T-helper 2 cell treated with Interferon-gamma antibody and Interleukin-4, amounts not matched to agents 5 μg/mL and 100 μg/mL, for 36 hours (primary cell): ENCODE measurements at regions not wholly inside any gene's neighbourhood (a gene's known extent, or its start where the extent isn't known, plus 50 kb on each side); places are given as distances from the start of the nearest gene placed in this dataset.

Source experiments
- DNase-seq: peaks from one replicate; pipeline ENCODE4 v3.0.0; 2021; ENCODE audit warnings: low spot score
- H3K27ac Mint-ChIP-seq: one replicate; pipeline ENCODE4 v1.8.0; 2021; ENCODE audit warnings: mild to moderate bottlenecking, mixed read lengths
- H3K27me3 Mint-ChIP-seq: one replicate; pipeline ENCODE4 v1.8.0; 2021; ENCODE audit warnings: low read depth, mixed read lengths
- H3K36me3 Mint-ChIP-seq: one replicate; pipeline ENCODE4 v1.8.0; 2021; ENCODE audit warnings: low read depth, mixed read lengths
- H3K4me1 Mint-ChIP-seq: one replicate; pipeline ENCODE4 v1.8.0; 2021; ENCODE audit warnings: low read depth, mixed read lengths
- H3K4me3 Mint-ChIP-seq: one replicate; pipeline ENCODE4 v1.8.0; 2022; ENCODE audit warnings: mild to moderate bottlenecking, moderate library complexity, mixed read lengths
- H3K9me3 Mint-ChIP-seq: one replicate; pipeline ENCODE4 v1.8.0; 2021; ENCODE audit warnings: mixed read lengths

- no peak overlapping the region for H3K4me3 Mint-ChIP-seq
- no peaks in the 10 kb centered on the region for H3K36me3 Mint-ChIP-seq
- H3K4me1 Mint-ChIP-seq = no peaks in the 10 kb centered on the region
- H3K27ac Mint-ChIP-seq = no peak overlapping the region
- DNase-seq = no peak
- H3K27me3 Mint-ChIP-seq = no peaks in the 10 kb centered on the region
- peaks cover 27% of the 10 kb centered on the region for H3K9me3 Mint-ChIP-seq
Measured at GRCh38 chr18:43869451-43870008, 592.2 kb upstream of the SYT4 start.

DNA sequence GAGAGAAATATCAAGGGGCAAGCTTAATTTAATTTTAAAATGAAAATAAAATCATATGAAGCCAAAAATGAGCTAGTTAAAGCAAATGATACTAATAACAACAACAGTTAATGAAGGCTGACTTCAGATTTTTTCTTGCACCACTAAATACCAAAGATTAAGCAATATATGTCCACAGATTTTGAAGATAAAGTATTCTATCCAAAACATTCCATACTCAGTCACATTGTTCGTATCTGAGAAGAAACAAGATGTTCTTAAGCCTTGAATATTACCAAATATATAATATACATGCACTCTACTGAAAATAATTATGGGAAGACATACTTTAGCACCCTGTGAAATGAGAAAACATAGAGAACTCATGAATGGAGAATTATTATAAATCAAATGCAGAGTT, 593.3 kb upstream of the SYT4 start:
- Mint-ChIP-seq H3K9me3 (peaks cover 20% of the 10 kb centered on the region), H3K4me3 (no peak overlapping the region), H3K27me3 (no peaks in the 10 kb centered on the region), H3K4me1 (no peaks in the 10 kb centered on the region), H3K27ac (no peak overlapping the region), H3K36me3 (no peaks in the 10 kb centered on the region)
- DNase-seq = no peak

GRCh38 chr18:43875511-43875910, 598.2 kb upstream of the SYT4 start:
- Mint-ChIP-seq H3K27me3 (no peaks in the 10 kb centered on the region), H3K27ac (no peak overlapping the region), H3K36me3 (no peaks in the 10 kb centered on the region), H3K4me1 (no peaks in the 10 kb centered on the region), H3K4me3 (no peak overlapping the region), H3K9me3 (peaks cover 21% of the 10 kb centered on the region)
- no peak for DNase-seq

- Mint-ChIP-seq H3K36me3 (no peaks in the 10 kb centered on the region), H3K9me3 (peaks cover 21% of the 10 kb centered on the region), H3K4me1 (no peaks in the 10 kb centered on the region), H3K4me3 (no peak overlapping the region), H3K27ac (no peak overlapping the region), H3K27me3 (no peaks in the 10 kb centered on the region)
- no peak for DNase-seq
Measured at GRCh38 chr18:43876286-43876685, 599.0 kb upstream of the SYT4 start.

- H3K4me1 Mint-ChIP-seq = no peaks in the 10 kb centered on the region
- no peak overlapping the region for H3K27ac Mint-ChIP-seq
- DNase-seq = no peak
- peaks cover 18% of the 10 kb centered on the region for H3K9me3 Mint-ChIP-seq
- H3K4me3 Mint-ChIP-seq = no peak overlapping the region
- H3K27me3 Mint-ChIP-seq = no peaks in the 10 kb centered on the region
- H3K36me3 Mint-ChIP-seq = no peaks in the 10 kb centered on the region
Measured at GRCh38 chr18:43876748-43877147, 599.5 kb upstream of the SYT4 start.

DNA sequence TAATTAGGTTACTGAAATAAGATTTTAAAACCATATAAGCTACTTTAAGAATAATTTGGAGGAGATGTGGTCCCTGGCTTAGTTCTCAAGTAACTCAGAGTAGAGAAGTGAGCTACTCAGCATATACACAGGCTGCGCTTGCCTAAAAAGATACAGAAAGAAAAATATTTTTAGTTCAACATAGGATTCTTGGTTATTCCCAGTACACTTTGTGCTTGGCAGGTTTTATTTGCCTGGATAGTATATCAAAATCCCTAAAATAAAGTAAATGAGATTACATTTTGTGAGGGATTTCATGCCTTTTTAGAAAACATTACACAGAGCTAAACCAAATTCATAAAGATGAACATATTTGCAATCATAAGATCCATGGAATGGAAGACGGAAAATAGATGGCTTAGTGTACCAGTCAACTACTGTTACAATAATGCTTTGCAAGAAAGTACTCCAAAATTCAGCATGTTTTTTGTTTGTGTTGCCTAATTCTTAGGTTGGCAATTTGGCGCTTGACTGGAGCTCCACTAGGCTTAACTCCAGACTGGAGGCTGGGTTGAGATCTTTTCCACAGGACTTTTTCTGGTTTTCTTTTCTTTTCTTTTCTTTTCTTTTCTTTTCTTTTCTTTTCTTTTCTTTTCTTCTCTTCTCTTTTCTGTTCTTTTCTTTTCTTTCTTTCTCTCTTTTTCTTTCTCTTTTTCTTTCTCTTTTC, 600.5 kb upstream of the SYT4 start:
- Mint-ChIP-seq H3K4me3 (no peak overlapping the region), H3K36me3 (no peaks in the 10 kb centered on the region), H3K27ac (no peak overlapping the region), H3K27me3 (no peaks in the 10 kb centered on the region), H3K9me3 (peaks cover 18% of the 10 kb centered on the region), H3K4me1 (no peaks in the 10 kb centered on the region)
- DNase-seq = no peak

GRCh38 chr18:43879415-43879814, 602.1 kb upstream of the SYT4 start:
- Mint-ChIP-seq H3K4me3 (no peak overlapping the region), H3K27ac (no peak overlapping the region)

DNA sequence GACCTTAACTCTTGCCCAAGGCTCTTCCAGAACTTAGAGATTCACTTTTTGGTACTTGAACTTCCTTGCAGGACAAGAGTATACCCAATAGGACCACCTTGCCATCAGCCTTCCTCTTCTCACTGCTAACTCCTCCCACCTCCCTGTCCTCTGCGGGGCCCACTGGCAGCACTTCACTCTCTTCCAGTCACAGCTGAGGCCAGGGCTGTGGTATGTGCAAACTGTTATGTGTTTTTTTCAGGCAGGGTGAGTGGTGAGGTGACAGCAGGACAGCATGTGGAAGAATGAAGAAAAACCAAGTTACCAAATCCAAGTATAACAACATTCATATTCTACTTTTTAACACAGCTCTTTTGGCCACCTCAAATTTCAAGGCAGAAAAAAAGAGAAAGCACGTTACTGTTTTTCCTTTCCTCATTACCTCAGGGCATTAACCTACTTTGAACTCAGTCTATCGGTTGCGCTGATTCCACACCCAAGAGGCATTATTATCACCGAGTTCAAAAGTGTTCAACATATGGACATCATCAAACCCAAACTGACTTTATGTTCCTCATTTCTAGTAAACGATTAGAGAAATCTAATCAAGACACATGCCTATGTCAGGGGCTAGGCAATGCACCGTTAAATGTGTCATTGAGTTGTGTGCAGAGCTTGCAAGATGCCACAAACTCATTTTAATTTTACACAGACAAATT, 605.2 kb upstream of the SYT4 start:
- Mint-ChIP-seq H3K4me3 (no peak overlapping the region), H3K9me3 (peaks cover 24% of the 10 kb centered on the region), H3K27me3 (no peaks in the 10 kb centered on the region), H3K4me1 (no peaks in the 10 kb centered on the region), H3K36me3 (no peaks in the 10 kb centered on the region), H3K27ac (no peak overlapping the region)
- no peak for DNase-seq

More at GRCh38 chr18:43879415-43879814, 602.1 kb upstream of the SYT4 start:
- DNase-seq = no peak
- no peaks in the 10 kb centered on the region for H3K4me1 Mint-ChIP-seq
- H3K36me3 Mint-ChIP-seq = no peaks in the 10 kb centered on the region
- H3K9me3 Mint-ChIP-seq = peaks cover 18% of the 10 kb centered on the region
- H3K27me3 Mint-ChIP-seq = no peaks in the 10 kb centered on the region

- peaks cover 22% of the 10 kb centered on the region for H3K9me3 Mint-ChIP-seq
- no peak overlapping the region for H3K27ac Mint-ChIP-seq
- no peak overlapping the region for H3K4me3 Mint-ChIP-seq
- no peaks in the 10 kb centered on the region for H3K27me3 Mint-ChIP-seq
- no peak for DNase-seq
- H3K36me3 Mint-ChIP-seq = no peaks in the 10 kb centered on the region
- H3K4me1 Mint-ChIP-seq = no peaks in the 10 kb centered on the region
Measured at GRCh38 chr18:43883886-43884285, 606.6 kb upstream of the SYT4 start.

- no peak overlapping the region for H3K27ac Mint-ChIP-seq
- no peaks in the 10 kb centered on the region for H3K36me3 Mint-ChIP-seq
- H3K27me3 Mint-ChIP-seq = no peaks in the 10 kb centered on the region
- no peaks in the 10 kb centered on the region for H3K4me1 Mint-ChIP-seq
- no peak for DNase-seq
- peaks cover 19% of the 10 kb centered on the region for H3K9me3 Mint-ChIP-seq
- no peak overlapping the region for H3K4me3 Mint-ChIP-seq
Measured at GRCh38 chr18:43886341-43886740, 609.1 kb upstream of the SYT4 start.

- DNase-seq = no peak
- Mint-ChIP-seq H3K9me3 (peaks cover 19% of the 10 kb centered on the region), H3K27me3 (no peaks in the 10 kb centered on the region), H3K27ac (no peak overlapping the region), H3K4me1 (no peaks in the 10 kb centered on the region), H3K36me3 (no peaks in the 10 kb centered on the region), H3K4me3 (no peak overlapping the region)
Measured at GRCh38 chr18:43887491-43887890, 610.2 kb upstream of the SYT4 start.

GRCh38 chr18:43888598-43888997, 611.3 kb upstream of the SYT4 start:
- Mint-ChIP-seq H3K4me1 (no peaks in the 10 kb centered on the region), H3K9me3 (peaks cover 19% of the 10 kb centered on the region), H3K27ac (no peak overlapping the region), H3K36me3 (no peaks in the 10 kb centered on the region), H3K27me3 (no peaks in the 10 kb centered on the region), H3K4me3 (no peak overlapping the region)
- DNase-seq = no peak

GRCh38 chr18:43893001-43893637, 615.8 kb upstream of the SYT4 start:
- H3K4me1 Mint-ChIP-seq = no peaks in the 10 kb centered on the region
- peaks cover 23% of the 10 kb centered on the region for H3K9me3 Mint-ChIP-seq
- H3K36me3 Mint-ChIP-seq = no peaks in the 10 kb centered on the region
- no peaks in the 10 kb centered on the region for H3K27me3 Mint-ChIP-seq
- H3K27ac Mint-ChIP-seq = no peak overlapping the region
- H3K4me3 Mint-ChIP-seq = no peak overlapping the region
- DNase-seq = no peak

DNA sequence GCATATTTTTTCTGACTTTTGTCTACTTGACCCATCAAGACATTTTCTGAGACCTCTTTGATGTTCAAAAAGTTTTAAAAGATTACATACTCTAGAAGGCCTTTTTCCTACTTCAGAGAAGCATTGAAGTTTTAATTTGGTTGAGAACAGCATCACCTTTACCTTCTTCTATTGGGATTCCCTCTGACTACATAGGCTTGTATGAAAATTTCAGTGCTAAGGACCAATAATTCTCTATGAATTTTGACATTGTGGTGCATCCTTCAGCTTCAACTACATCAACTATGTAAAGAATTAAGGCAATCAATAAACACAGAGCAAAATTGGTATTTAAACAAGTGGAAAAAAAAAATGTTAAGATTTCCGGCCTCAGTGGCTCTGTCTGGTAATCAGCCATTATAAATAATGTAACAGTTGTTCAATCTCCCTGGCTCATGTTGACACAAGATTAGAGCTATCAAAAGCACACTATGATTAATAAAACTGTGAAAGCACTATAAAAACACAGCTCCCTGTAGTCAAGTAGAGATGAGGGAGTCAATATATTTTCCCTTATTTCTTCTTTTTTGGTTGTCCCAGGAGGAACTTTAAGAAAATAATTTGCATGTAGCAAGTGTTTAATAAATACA, 627.0 kb upstream of the SYT4 start:
- Mint-ChIP-seq H3K4me1 (no peaks in the 10 kb centered on the region), H3K27ac (no peak overlapping the region)
- DNase-seq = no peak

More for the DNA sequence above, 627.0 kb upstream of the SYT4 start:
- no peaks in the 10 kb centered on the region for H3K36me3 Mint-ChIP-seq
- no peak overlapping the region for H3K4me3 Mint-ChIP-seq
- H3K27me3 Mint-ChIP-seq = no peaks in the 10 kb centered on the region
- peaks cover 4% of the 10 kb centered on the region for H3K9me3 Mint-ChIP-seq
